HAP-1 (cell line): ENCODE measurements at regions not wholly inside any gene's neighbourhood (a gene's known extent, or its start where the extent isn't known, plus 50 kb on each side); places are given as distances from the start of the nearest gene placed in this dataset.

Source experiments
- DNase-seq, 2 experiments: peaks; one replicate each; pipeline ENCODE4 v3.0.0-alpha.2; 2016 to 2020; ENCODE audit warnings: low spot score in 2 of 2
- H3K27me3 ChIP-seq: fragments of 250-450 bp; sonication (Bioruptor Pico); 2 replicates; pipeline ENCODE4 v1.5.1; 2020; ENCODE audit warnings: low read depth, mild to moderate bottlenecking, moderate library complexity
- H3K36me3 ChIP-seq: fragments of 250-450 bp; sonication (Bioruptor Pico); replicated peaks from 2 replicates; pipeline ENCODE4 v1.5.1; 2020; ENCODE audit warnings: mild to moderate bottlenecking
- H3K4me1 ChIP-seq: fragments of 250-450 bp; sonication (Bioruptor Pico); 2 replicates; pipeline ENCODE4 v1.5.1; 2020; ENCODE audit warnings: mild to moderate bottlenecking
- H3K4me3 ChIP-seq: fragments of 250-450 bp; sonication (Bioruptor Pico); 2 replicates; pipeline ENCODE4 v1.5.1; 2020; ENCODE audit warnings: mild to moderate bottlenecking, moderate library complexity
- H3K9me3 ChIP-seq: fragments of 250-450 bp; sonication (Bioruptor Pico); 2 replicates; pipeline ENCODE4 v1.5.1; 2020; ENCODE audit warnings: mild to moderate bottlenecking, moderate library complexity
- in situ Hi-C: fragments of 300-500 bp; cut with MboI; formaldehyde crosslinking; loops from 3 replicates; pipeline ENCODE4 v1.14.3; 2020; ENCODE audit warnings: low sequenced_read_pairs, inconsistent platforms, mixed read lengths

GRCh38 chr1:102631691-102632090 is 476.6 kb downstream of the COL11A1 start:
- Histone ChIP-seq H3K27me3 (no peaks in the 10 kb centered on the region), H3K4me1 (no peaks in the 10 kb centered on the region), H3K9me3 (no peaks in the 10 kb centered on the region), H3K4me3 (no peak overlapping the region), H3K36me3 (no peaks in the 10 kb centered on the region)
- in situ Hi-C loops, result no loop called here
- no peak for DNase-seq

GRCh38 chr1:102630041-102630440 is 478.3 kb downstream of the COL11A1 start:
- no peak for DNase-seq
- Histone ChIP-seq H3K9me3 (no peaks in the 10 kb centered on the region), H3K27me3 (no peaks in the 10 kb centered on the region), H3K4me1 (no peaks in the 10 kb centered on the region), H3K4me3 (no peak overlapping the region), H3K36me3 (no peaks in the 10 kb centered on the region)
- in situ Hi-C loops, result no loop called here

GRCh38 chr1:102628109-102628613 is 480.2 kb downstream of the COL11A1 start:
- Histone ChIP-seq H3K36me3 (no peaks in the 10 kb centered on the region), H3K9me3 (no peaks in the 10 kb centered on the region), H3K27me3 (no peaks in the 10 kb centered on the region), H3K4me3 (no peak overlapping the region), H3K4me1 (no peaks in the 10 kb centered on the region)
- no peak for DNase-seq
- in situ Hi-C loops, result no loop called here

- H3K27me3 ChIP-seq, result no peaks in the 10 kb centered on the region
- DNase-seq, result no peak
- H3K36me3 ChIP-seq, result no peaks in the 10 kb centered on the region
- H3K4me1 ChIP-seq, result no peaks in the 10 kb centered on the region
- no peaks in the 10 kb centered on the region for H3K9me3 ChIP-seq
- no peak overlapping the region for H3K4me3 ChIP-seq
- in situ Hi-C loops, result no loop called here
These were observed 481.2 kb downstream of the COL11A1 start for GRCh38 chr1:102627145-102627544.

GRCh38 chr1:102615896-102616295 is 492.4 kb downstream of the COL11A1 start:
- no peaks in the 10 kb centered on the region for H3K9me3 ChIP-seq
- DNase-seq, result no peak
- no peaks in the 10 kb centered on the region for H3K36me3 ChIP-seq
- in situ Hi-C loops, result no loop called here
- H3K27me3 ChIP-seq, result no peaks in the 10 kb centered on the region
- no peak overlapping the region for H3K4me3 ChIP-seq
- H3K4me1 ChIP-seq, result no peaks in the 10 kb centered on the region

- Histone ChIP-seq H3K9me3 (no peaks in the 10 kb centered on the region), H3K4me1 (no peaks in the 10 kb centered on the region), H3K27me3 (no peaks in the 10 kb centered on the region), H3K4me3 (no peak overlapping the region), H3K36me3 (no peaks in the 10 kb centered on the region)
- in situ Hi-C loops, result no loop called here
- DNase-seq, result no peak
These were observed 513.2 kb downstream of the COL11A1 start for GRCh38 chr1:102595106-102595505.

GRCh38 chr1:102593276-102593675 is 515.0 kb downstream of the COL11A1 start:
- Histone ChIP-seq H3K4me3 (no peak overlapping the region), H3K9me3 (no peaks in the 10 kb centered on the region), H3K36me3 (no peaks in the 10 kb centered on the region), H3K4me1 (no peaks in the 10 kb centered on the region), H3K27me3 (no peaks in the 10 kb centered on the region)
- DNase-seq, result no peak
- in situ Hi-C loops, result no loop called here

GRCh38 chr1:102588536-102588935 is 519.8 kb downstream of the COL11A1 start:
- no peak for DNase-seq
- Histone ChIP-seq H3K36me3 (no peaks in the 10 kb centered on the region), H3K27me3 (no peaks in the 10 kb centered on the region), H3K4me3 (no peak overlapping the region), H3K4me1 (no peaks in the 10 kb centered on the region), H3K9me3 (no peaks in the 10 kb centered on the region)
- in situ Hi-C loops, result no loop called here

- no peak overlapping the region for H3K4me3 ChIP-seq
These were observed 522.3 kb downstream of the COL11A1 start for GRCh38 chr1:102586022-102586421.

GRCh38 chr1:102580806-102581205 is 527.5 kb downstream of the COL11A1 start:
- Histone ChIP-seq H3K27me3 (no peaks in the 10 kb centered on the region), H3K36me3 (no peaks in the 10 kb centered on the region), H3K4me1 (no peaks in the 10 kb centered on the region), H3K9me3 (no peaks in the 10 kb centered on the region), H3K4me3 (no peak overlapping the region)
- in situ Hi-C loops, result no loop called here
- no peak for DNase-seq

More at GRCh38 chr1:102586022-102586421, 522.3 kb downstream of the COL11A1 start:
- in situ Hi-C loops, result no loop called here
- Histone ChIP-seq H3K36me3 (no peaks in the 10 kb centered on the region), H3K4me1 (no peaks in the 10 kb centered on the region), H3K27me3 (no peaks in the 10 kb centered on the region), H3K9me3 (no peaks in the 10 kb centered on the region)
- no peak for DNase-seq

- in situ Hi-C loops, result no loop called here
- Histone ChIP-seq H3K27me3 (no peaks in the 10 kb centered on the region), H3K36me3 (no peaks in the 10 kb centered on the region), H3K4me1 (no peaks in the 10 kb centered on the region), H3K4me3 (no peak overlapping the region), H3K9me3 (no peaks in the 10 kb centered on the region)
- DNase-seq, result no peak
These were observed 529.5 kb downstream of the COL11A1 start for GRCh38 chr1:102578804-102579203.

- DNase-seq, result no peak
- no peaks in the 10 kb centered on the region for H3K27me3 ChIP-seq
- H3K4me1 ChIP-seq, result no peaks in the 10 kb centered on the region
- no peaks in the 10 kb centered on the region for H3K36me3 ChIP-seq
- in situ Hi-C loops, result loop anchor here (25.0 kb wide), 1 partner anchor 390 kb away; no protein-coding TSS in a partner anchor
- no peaks in the 10 kb centered on the region for H3K9me3 ChIP-seq
- H3K4me3 ChIP-seq, result no peak overlapping the region
These were observed 535.7 kb downstream of the COL11A1 start for GRCh38 chr1:102572637-102573036.

GRCh38 chr1:102566182-102566581 is 542.1 kb downstream of the COL11A1 start:
- Histone ChIP-seq H3K9me3 (no peaks in the 10 kb centered on the region), H3K4me1 (no peaks in the 10 kb centered on the region), H3K27me3 (no peaks in the 10 kb centered on the region), H3K4me3 (no peak overlapping the region), H3K36me3 (no peaks in the 10 kb centered on the region)
- in situ Hi-C loops, result loop anchor here (25.0 kb wide), 1 partner anchor 396 kb away; no protein-coding TSS in a partner anchor
- no peak for DNase-seq

GRCh38 chr1:102562380-102562779 is 545.9 kb downstream of the COL11A1 start:
- in situ Hi-C loops, result loop anchor here (25.0 kb wide), 1 partner anchor 400 kb away; no protein-coding TSS in a partner anchor
- Histone ChIP-seq H3K27me3 (no peaks in the 10 kb centered on the region), H3K9me3 (no peaks in the 10 kb centered on the region), H3K4me1 (no peaks in the 10 kb centered on the region), H3K4me3 (no peak overlapping the region), H3K36me3 (no peaks in the 10 kb centered on the region)
- DNase-seq, result no peak
